Anterior cingulate cortex (tissue), 58 donors: ENCODE measurements at regions not wholly inside any gene's neighbourhood (a gene's known extent, or its start where the extent isn't known, plus 50 kb on each side); places are given as distances from the start of the nearest gene placed in this dataset.
A peak's percentile ranks its signal among the peaks of the same experiment; 100 is the strongest.

ENCODE experiments used
- DNase-seq, 58 donors: peaks; one replicate each; lab custom pipeline; 2025; lab: John Stamatoyannopoulos, UW

- peak in 42 of 58 donors; percentile 7 to 69 (median 44) for DNase-seq
Measured at GRCh38 chr7:153886506-153887441, 165.4 kb upstream of the DPP6 start.

GRCh38 chr7:153887749-153888569 lies 164.2 kb upstream of the DPP6 start:
- DNase-seq = peak in 6 of 58 donors; percentile 0 to 45 (median 9)

DNA sequence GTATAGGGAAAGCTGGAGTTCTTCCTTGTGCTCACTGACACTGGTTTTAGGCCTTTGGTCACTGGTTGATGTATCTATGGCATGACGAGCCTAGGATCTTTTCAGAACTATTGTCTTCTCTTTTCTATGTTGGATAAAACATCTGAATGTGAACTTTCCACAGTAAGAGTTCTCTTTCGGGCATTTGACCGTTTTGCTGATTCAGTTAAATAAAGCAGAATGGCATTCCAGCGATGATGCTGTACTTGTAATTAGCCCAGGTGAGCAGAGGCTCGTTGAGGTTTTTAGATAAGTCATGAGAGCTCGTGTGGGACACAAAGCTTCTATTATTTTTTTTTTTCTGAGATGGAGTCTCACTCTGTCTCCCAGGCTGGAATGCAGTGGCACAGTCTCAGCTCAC lies 160.2 kb upstream of the DPP6 start:
- DNase-seq = no peak

DNA sequence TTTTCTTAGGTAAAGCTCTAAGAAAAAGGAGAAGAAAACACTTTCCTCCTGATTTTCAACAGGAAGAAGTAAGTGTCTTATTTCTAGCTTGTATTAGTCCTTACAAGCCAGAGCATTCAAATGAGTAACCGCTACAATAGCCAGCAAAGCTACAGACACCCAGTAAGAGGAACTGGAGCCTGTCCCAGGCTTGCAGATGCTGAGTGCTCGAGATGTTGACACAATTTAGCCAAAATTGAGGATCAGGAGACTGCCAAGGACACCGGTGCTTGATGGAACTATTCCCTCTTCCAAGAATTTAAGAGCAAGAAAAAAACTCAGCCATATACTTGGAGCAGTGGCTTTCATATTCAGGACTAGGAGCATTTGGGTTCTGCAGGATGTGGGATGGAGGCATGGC lies 149.3 kb upstream of the DPP6 start:
- peak in 2 of 58 donors; percentile 9 to 24 for DNase-seq

GRCh38 chr7:153912211-153912610 lies 140.0 kb upstream of the DPP6 start:
- DNase-seq = no peak

DNA sequence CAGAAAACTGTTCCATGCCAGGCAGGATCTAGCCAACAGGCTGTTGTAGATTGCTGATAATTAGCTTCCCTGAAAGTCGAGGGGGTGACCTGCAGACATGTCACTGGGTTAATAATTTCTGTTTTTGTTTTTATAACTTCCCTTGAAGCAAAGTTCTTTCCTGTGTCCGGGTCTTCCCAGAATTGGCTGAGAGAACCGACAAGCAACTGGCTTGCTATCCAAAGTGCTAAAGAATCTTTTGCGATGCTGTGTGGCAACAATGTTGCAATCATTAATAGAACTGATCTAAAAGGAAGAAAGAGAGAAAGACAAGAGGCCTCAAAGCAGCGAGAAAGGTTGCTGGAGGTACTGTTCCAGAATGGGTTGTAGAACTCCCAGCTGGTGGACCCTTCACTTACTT lies 132.1 kb upstream of the DPP6 start:
- no peak for DNase-seq

- no peak for DNase-seq
Measured at GRCh38 chr7:153920897-153921296, 131.3 kb upstream of the DPP6 start.

- no peak for DNase-seq
Measured at GRCh38 chr7:153921408-153921807, 130.8 kb upstream of the DPP6 start.

DNA sequence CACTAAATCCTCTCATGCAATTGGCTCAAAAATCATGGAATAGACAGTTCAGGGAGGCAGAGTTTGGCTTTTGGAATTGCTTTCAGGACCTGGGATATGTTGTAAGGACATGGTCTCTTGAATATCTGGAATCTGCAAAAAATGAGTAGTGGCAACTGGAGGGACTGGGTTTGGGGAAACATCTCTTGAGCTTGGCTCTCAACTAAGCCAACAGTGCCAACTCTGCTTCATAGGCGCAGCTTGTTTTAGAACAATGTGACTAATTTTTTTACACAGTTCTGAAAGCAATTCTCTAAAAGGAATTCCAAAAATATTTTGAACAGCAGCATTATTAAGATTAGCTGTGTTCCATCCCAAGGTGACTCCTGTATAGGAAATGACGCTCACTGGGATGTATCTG lies 121.5 kb upstream of the DPP6 start:
- DNase-seq = no peak

DNA sequence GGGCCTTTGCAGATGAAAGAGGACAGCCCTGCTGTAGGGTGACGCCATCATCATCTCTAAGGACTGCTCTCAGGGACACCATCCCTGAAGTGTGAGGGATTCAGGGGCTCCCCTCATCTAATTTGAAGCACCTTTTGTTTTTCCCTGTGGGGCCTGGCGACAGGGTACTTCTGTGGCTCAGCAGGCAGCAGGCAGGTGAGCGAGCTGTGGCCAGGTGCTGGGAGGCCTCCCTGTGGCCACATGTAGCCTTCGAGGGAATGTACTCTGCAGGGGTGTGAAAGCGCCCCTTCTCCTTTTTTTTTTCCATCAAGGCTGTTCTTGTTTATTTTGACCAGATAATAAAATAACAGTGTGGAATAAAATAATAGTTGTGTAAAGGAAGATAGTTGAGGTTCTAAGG lies 118.2 kb upstream of the DPP6 start:
- DNase-seq = no peak

DNA sequence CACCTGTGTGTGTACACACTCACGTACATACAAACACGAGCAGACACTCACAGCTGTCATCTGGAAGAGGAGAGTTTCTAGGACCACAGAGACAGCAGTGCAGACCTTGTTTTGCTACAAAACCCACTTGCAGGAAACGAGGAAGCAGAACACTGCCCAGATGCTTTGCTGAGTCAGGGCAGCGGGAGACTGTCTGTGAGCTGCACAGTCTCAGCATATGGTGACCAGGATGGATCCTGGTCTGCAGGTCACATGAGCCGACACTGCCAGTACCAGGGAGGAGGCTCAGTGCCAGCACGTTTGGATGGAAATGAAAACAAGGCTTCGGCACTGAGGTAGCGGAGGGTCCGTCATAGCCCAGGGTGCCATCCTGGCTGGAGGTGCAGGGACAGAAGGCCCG lies 117.6 kb upstream of the DPP6 start:
- peak in 3 of 58 donors; percentile 5 to 16 (median 12) for DNase-seq

DNA sequence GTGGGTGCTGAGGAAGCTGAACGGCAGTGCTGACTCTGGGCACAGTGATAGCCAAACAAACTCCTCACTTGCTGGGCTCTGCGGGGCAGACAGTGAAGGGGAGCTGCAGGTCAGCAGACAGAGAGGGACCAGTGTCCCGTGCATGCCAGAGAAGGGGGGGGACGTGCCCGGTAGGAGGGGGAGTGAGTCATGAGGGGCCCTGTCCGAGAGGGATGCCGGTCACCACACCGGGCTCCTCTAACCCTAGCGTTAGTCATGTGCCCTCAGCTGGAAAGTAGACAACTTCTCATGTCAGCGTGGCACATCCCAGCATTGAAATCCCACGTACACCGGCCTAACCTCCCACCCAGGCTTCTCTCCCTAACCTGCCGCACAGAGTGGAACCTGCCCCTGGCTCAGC lies 117.1 kb upstream of the DPP6 start:
- no peak for DNase-seq

GRCh38 chr7:153938451-153938850 lies 113.7 kb upstream of the DPP6 start:
- no peak for DNase-seq

DNA sequence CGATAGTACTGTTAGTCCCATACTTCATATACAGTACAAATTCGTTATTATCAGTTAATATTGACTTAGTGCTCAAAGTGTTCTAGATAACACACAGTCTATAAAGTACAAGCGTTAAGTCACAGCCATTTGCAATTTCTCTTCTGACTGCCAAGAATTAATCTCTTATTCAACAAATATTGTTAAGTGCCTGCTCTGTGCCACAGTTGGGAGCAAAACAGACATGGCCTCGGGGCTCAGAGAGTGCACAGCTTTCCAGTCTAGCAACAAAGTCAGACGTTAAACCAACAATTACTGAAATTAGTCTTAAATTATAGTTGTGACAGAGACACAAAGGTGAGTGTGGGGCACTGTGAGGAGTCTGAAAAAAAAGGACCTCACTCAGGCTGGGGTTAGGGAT lies 113.0 kb upstream of the DPP6 start:
- DNase-seq = no peak

- no peak for DNase-seq
Measured at GRCh38 chr7:153939654-153940053, 112.5 kb upstream of the DPP6 start.

- DNase-seq = no peak
Measured at GRCh38 chr7:153941061-153941460, 111.1 kb upstream of the DPP6 start.

DNA sequence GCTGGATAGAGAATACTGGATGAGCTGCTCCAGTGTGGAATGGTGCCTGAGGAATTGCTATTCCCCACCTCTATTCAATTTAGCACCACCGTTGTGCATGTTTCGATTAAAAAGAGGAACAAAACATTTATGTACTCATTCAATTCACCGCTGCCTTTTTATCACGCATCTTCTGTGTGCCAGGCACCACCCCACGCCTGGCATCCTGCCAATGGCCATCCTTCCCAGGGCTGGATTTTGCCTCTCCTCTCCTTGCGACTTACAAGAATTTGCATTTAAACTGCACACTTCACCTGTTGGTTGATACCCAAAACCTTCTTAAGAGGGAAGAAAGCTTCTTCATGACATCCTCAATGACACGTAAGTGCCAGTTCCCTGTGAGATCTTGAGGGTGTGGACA lies 110.2 kb upstream of the DPP6 start:
- DNase-seq = peak in 1 of 58 donors; percentile 13

GRCh38 chr7:153943457-153943856 lies 108.7 kb upstream of the DPP6 start:
- DNase-seq = peak in 27 of 58 donors; percentile 4 to 60 (median 22)

GRCh38 chr7:153943861-153944260 lies 108.3 kb upstream of the DPP6 start:
- peak in 28 of 58 donors; percentile 3 to 73 (median 24) for DNase-seq

- DNase-seq = no peak
Measured at GRCh38 chr7:153948060-153948459, 104.1 kb upstream of the DPP6 start.

GRCh38 chr7:153951316-153951715 lies 100.9 kb upstream of the DPP6 start:
- no peak for DNase-seq
